Ramos (cell line): ENCODE measurements at regions not wholly inside any gene's neighbourhood (a gene's known extent, or its start where the extent isn't known, plus 50 kb on each side); places are given as distances from the start of the nearest gene placed in this dataset.
"Not testable (repeated sequence)": the region's sequence is repeated elsewhere in the genome, so short reads cannot be mapped to it uniquely, and the experiment has no call there.

Experiments used
- in situ Hi-C: fragments of 300-500 bp; cut with MboI; formaldehyde crosslinking; loops from one replicate; pipeline ENCODE4 v1.14.3; 2022; ENCODE audit warnings: low sequenced_read_pairs; ENCODE audit not compliant: unreplicated experiment

- in situ Hi-C loops = no loop called here
These were observed 143.1 kb downstream of the HLX start for GRCh38 chr1:221022331-221022730.

- in situ Hi-C loops = no loop called here
These were observed 144.2 kb downstream of the HLX start for GRCh38 chr1:221023482-221023881.

- in situ Hi-C loops = no loop called here
These were observed 146.3 kb downstream of the HLX start for GRCh38 chr1:221025501-221025900.

GRCh38 chr1:221025956-221026355 lies 146.7 kb downstream of the HLX start:
- in situ Hi-C loops = no loop called here

- in situ Hi-C loops = no loop called here
These were observed 150.9 kb downstream of the HLX start for GRCh38 chr1:221029981-221030649.

- in situ Hi-C loops = no loop called here
These were observed 151.7 kb downstream of the HLX start for GRCh38 chr1:221030990-221031389.

- in situ Hi-C loops = no loop called here
These were observed 152.4 kb downstream of the HLX start for GRCh38 chr1:221031458-221032203.

GRCh38 chr1:221032204-221032585 lies 153.0 kb downstream of the HLX start:
- in situ Hi-C loops = no loop called here

GRCh38 chr1:221032637-221033280 lies 153.5 kb downstream of the HLX start:
- in situ Hi-C loops = no loop called here

- in situ Hi-C loops = no loop called here
These were observed 156.5 kb downstream of the HLX start for GRCh38 chr1:221035662-221036153.

- in situ Hi-C loops = no loop called here
These were observed 160.4 kb downstream of the HLX start for GRCh38 chr1:221039616-221040015.

- in situ Hi-C loops = no loop called here
These were observed 160.9 kb downstream of the HLX start for GRCh38 chr1:221040101-221040500.

- in situ Hi-C loops = no loop called here
These were observed 161.5 kb downstream of the HLX start for GRCh38 chr1:221040691-221041285.

GRCh38 chr1:221044538-221044937 lies 165.3 kb downstream of the HLX start:
- in situ Hi-C loops = no loop called here

GRCh38 chr1:221045151-221045550 lies 165.9 kb downstream of the HLX start:
- in situ Hi-C loops = no loop called here

GRCh38 chr1:221045842-221046831 lies 166.9 kb downstream of the HLX start:
- in situ Hi-C loops = no loop called here

GRCh38 chr1:221051391-221051790 lies 172.1 kb downstream of the HLX start:
- in situ Hi-C loops = not testable (repeated sequence)

- in situ Hi-C loops = no loop called here
These were observed 174.6 kb downstream of the HLX start for GRCh38 chr1:221053889-221054288.

GRCh38 chr1:221059506-221059905 lies 180.3 kb downstream of the HLX start:
- in situ Hi-C loops = no loop called here

- in situ Hi-C loops = no loop called here
These were observed 184.4 kb downstream of the HLX start for GRCh38 chr1:221063651-221064050.
